ENCODE measurements at regions not wholly inside any gene's neighbourhood (a gene's known extent, or its start where the extent isn't known, plus 50 kb on each side); places are given as distances from the start of the nearest gene placed in this dataset.
A peak's percentile ranks its signal among the peaks of the same experiment; 100 is the strongest.

- no peak overlapping the region for H3K9ac ChIP-seq (ENCODE audit: low read depth, low read length)
- TF ChIP-seq RFX5 (IDR thresholded peaks at IDR 0.05; ENCODE audit: low read depth, low read length), result no peak
- H3K36me3 ChIP-seq (ENCODE audit: control insufficient read depth, insufficient read depth, low read length), result no peaks in the 10 kb centered on the region
- H3K27me3 ChIP-seq (ENCODE audit: control insufficient read depth, insufficient read depth, low read length), result peaks cover 20% of the 10 kb centered on the region
- no peaks in the 10 kb centered on the region for H3K79me1 ChIP-seq (ENCODE audit: low read depth in 1 of 2, low read length in 2 of 2)
- H3K23ac ChIP-seq (ENCODE audit: low read depth, low read length), result no peak overlapping the region
- no peak for ATAC-seq (ENCODE audit: low read depth)
- no peak overlapping the region for H2BK5ac ChIP-seq (ENCODE audit: low read depth, low read length, poor library complexity, severe bottlenecking)
- no peak overlapping the region for H3K4me2 ChIP-seq (ENCODE audit: low read depth, low read length)
- no peak overlapping the region for H4K8ac ChIP-seq (ENCODE audit: low read depth in 2 of 2, low read length in 2 of 2)
- H3K4ac ChIP-seq (ENCODE audit: low read depth, low read length), result no peak overlapping the region
- H3K9me1 ChIP-seq (ENCODE audit: insufficient read depth, low read length), result no peaks in the 10 kb centered on the region
- H3K9me3 ChIP-seq (ENCODE audit: control insufficient read depth, insufficient read depth, low read length), result no peaks in the 10 kb centered on the region; the same call in 1 of the 2 replicates
- no peak overlapping the region for H3K56ac ChIP-seq (ENCODE audit: extremely low read depth, insufficient read depth, low read length)
- POLR2A ChIA-PET (ENCODE audit: unreplicated experiment), result no interaction called here
- H4K91ac ChIP-seq (ENCODE audit: insufficient read depth, low read depth, low read length), result no peak overlapping the region
- in situ Hi-C loops (cut with MboI; ENCODE audit: low sequenced_read_pairs), result no loop called here
- no peak overlapping the region for H2BK120ac ChIP-seq (ENCODE audit: low read depth, low read length)
- dilution Hi-C loops (cut with HindIII; ENCODE audit: low sequenced_read_pairs, unreplicated experiment), result no loop called here
- H2AK9ac ChIP-seq (replicated peaks; ENCODE audit: low read depth, low read length, poor library complexity), result no peak overlapping the region
- H2AFZ ChIP-seq (replicated peaks; ENCODE audit: low read length, poor library complexity), result peak overlapping the region; percentile 51
- 40% methylated on average over 1 of the region's 6 CpGs; no CpG with 5 or more reads in 1 of the 2 experiments for WGBS, 2 experiments (ENCODE audit: extremely low coverage in 2 of 2, insufficient read length in 1 of 2)
- no peak overlapping the region for H3K18ac ChIP-seq (ENCODE audit: low read depth, low read length)
- H4K20me1 ChIP-seq (ENCODE audit: insufficient read depth, low read length), result no peaks in the 10 kb centered on the region; the same call in 1 of the 2 replicates
- no peak overlapping the region for H4K5ac ChIP-seq (ENCODE audit: low read depth, low read length)
- CTCF ChIA-PET, result no interaction called here
- no peak overlapping the region for H3K14ac ChIP-seq (replicated peaks; ENCODE audit: low read depth, low read length)
- no peak overlapping the region for H2BK20ac ChIP-seq (ENCODE audit: low read depth, low read length)
- DNase-seq, result no peak
- H2AK5ac ChIP-seq (ENCODE audit: low read depth, low read length), result no peak overlapping the region
- H3K4me1 ChIP-seq (ENCODE audit: control insufficient read depth, insufficient read depth, low read length), result no peaks in the 10 kb centered on the region
- BruUV-seq (replicated peaks), result no TSS peak
- no peak overlapping the region for H3K27ac ChIP-seq (ENCODE audit: insufficient read depth, low read length)
- H3K4me3 ChIP-seq (ENCODE audit: insufficient read depth, low read depth, low read length), result no peak overlapping the region
- no peak overlapping the region for H2BK15ac ChIP-seq (ENCODE audit: low read depth, low read length)
- intact Hi-C loops (cut with micrococcal nuclease), result no loop called here
Measured at GRCh38 chr11:119843877-119844276, 114.9 kb upstream of the NECTIN1 start.

All from IMR-90 (cell line).